K562 (cell line): ENCODE measurements at regions not wholly inside any gene's neighbourhood (a gene's known extent, or its start where the extent isn't known, plus 50 kb on each side); places are given as distances from the start of the nearest gene placed in this dataset.

Source experiments
- ATAC-seq: fragments of 200-7000 bp; cut with Tn5 transposase; 3 replicates; pipeline ENCODE4 v1.9.1; 2020; ENCODE audit warnings: moderate library complexity
- BruUV-seq: library from RNA; stranded (reverse); fragments of 400-500 nt; replicated peaks from 2 replicates; lab custom pipeline; 2021; lab: Mats Ljungman, UMichigan
- CTCF ChIA-PET: fragments of 300-600 bp; formaldehyde crosslinking; extraction: SDS; loops from one replicate; lab custom pipeline; 2021; ENCODE audit warnings: low intra/inter-chr PET ratio; lab: Yijun Ruan, JAX
- POLR2A ChIA-PET: fragments of 300-600, 350-650 bp; sonication (Branson Sonifier 250); formaldehyde crosslinking; extraction: SDS; loops from one replicate; lab custom pipeline; 2021; ENCODE audit warnings: antibody characterized with exemption, inconsistent platforms; lab: Yijun Ruan, JAX
- DNase-seq, 4 experiments: peaks; one replicate each; pipeline versions ENCODE4 v3.0.0 to v3.0.0-alpha.2; 2011 to 2018; ENCODE audit warnings: low spot score in 3 of 4, mixed read lengths in 3 of 4; ENCODE audit errors: extremely low read depth in 1 of 4
- FAIRE-seq: peaks from 2 replicates; lab custom pipeline; 2011; peaks lifted over from hg19 to GRCh38; lab: Jason Lieb, UNC
- H2AFZ ChIP-seq: 2 replicates; pipeline ENCODE4 v1.6.0; 2011; ENCODE audit warnings: low read depth, low read length, control low read depth, inconsistent platforms
- H3K27ac ChIP-seq: fragments of 200-600 bp; 3 replicates; pipeline ENCODE4 v1.8.0; 2011; ENCODE audit warnings: low read depth, mild to moderate bottlenecking, control low read depth, inconsistent platforms, low read length, moderate library complexity, mixed read lengths; ENCODE audit errors: extremely low read depth
- H3K27me3 ChIP-seq, 2 experiments: fragments of 300-600 bp in 1 of 2; 2 replicates in 1 of 2; 3 replicates in 1 of 2; pipeline versions ENCODE4 v1.6.0 to v1.8.0; 2011; ENCODE audit warnings: inconsistent platforms in 2 of 2, low read length in 2 of 2, mild to moderate bottlenecking in 1 of 2, mixed read lengths in 1 of 2, moderate library complexity in 1 of 2; ENCODE audit not compliant: control insufficient read depth in 2 of 2, insufficient read depth in 2 of 2
- H3K36me3 ChIP-seq: fragments of 300-600 bp; 3 replicates; pipeline ENCODE4 v1.8.0; 2011; ENCODE audit warnings: mild to moderate bottlenecking, low read length, inconsistent platforms; ENCODE audit not compliant: control insufficient read depth, insufficient read depth
- H3K4me1 ChIP-seq, 2 experiments: fragments of 200-600 bp in 1 of 2; replicated peaks in 1 of 2; 2 replicates in 1 of 2; 3 replicates in 1 of 2; pipeline versions ENCODE4 v1.5.1 to v1.8.0; 2011; ENCODE audit warnings: inconsistent platforms in 2 of 2, low read length in 2 of 2, mild to moderate bottlenecking in 1 of 2, mixed read lengths in 1 of 2, moderate library complexity in 1 of 2; ENCODE audit not compliant: control insufficient read depth in 2 of 2, insufficient read depth in 2 of 2
- H3K4me2 ChIP-seq: 2 replicates; pipeline ENCODE4 v1.6.1; 2011; ENCODE audit warnings: low read length, control low read depth, inconsistent platforms, mixed read lengths; ENCODE audit not compliant: insufficient read depth
- H3K4me3 ChIP-seq: fragments of 200-600 bp; sonication (generic), shearing (Covaris generic); 2 replicates; pipeline ENCODE4 v1.5.1; 2016; ENCODE audit warnings: control low read depth, inconsistent platforms
- H3K79me2 ChIP-seq: fragments of 200-600 bp; 3 replicates; pipeline ENCODE4 v1.8.0; 2011; ENCODE audit warnings: low read length, inconsistent platforms; ENCODE audit not compliant: control insufficient read depth, insufficient read depth
- H3K9ac ChIP-seq, 2 experiments: 2 replicates each; pipeline versions ENCODE4 v1.6.0 to v1.6.1; 2011; ENCODE audit warnings: low read depth in 2 of 2, low read length in 2 of 2, control low read depth in 1 of 2, inconsistent platforms in 1 of 2, mild to moderate bottlenecking in 1 of 2, mixed read lengths in 1 of 2; ENCODE audit not compliant: insufficient read depth in 1 of 2
- H3K9me1 ChIP-seq: one replicate; pipeline ENCODE4 v1.6.0; 2011; ENCODE audit warnings: inconsistent platforms, mild to moderate bottlenecking, low read length, moderate library complexity; ENCODE audit not compliant: control insufficient read depth, insufficient read depth
- H3K9me3 ChIP-seq: replicated peaks from 2 replicates; pipeline ENCODE4 v1.5.1; 2011; ENCODE audit warnings: low read depth, low read length, inconsistent platforms; ENCODE audit not compliant: control insufficient read depth, insufficient read depth
- H4K20me1 ChIP-seq: replicated peaks from 2 replicates; pipeline ENCODE4 v1.6.1; 2011; ENCODE audit warnings: low read length, inconsistent platforms, mixed read lengths; ENCODE audit not compliant: control insufficient read depth, insufficient read depth
- MAFK ChIP-seq: IDR thresholded peaks from 2 replicates; pipeline ENCODE4 v1.6.1; 2011; ENCODE audit warnings: low read length, improper control_type of control experiment
- MIER1 ChIP-seq: fragments of 450-650 bp; IDR thresholded peaks from 2 replicates; pipeline ENCODE4 v1.6.1; 2016; ENCODE audit warnings: antibody characterized with exemption, mild to moderate bottlenecking, low read depth
- POLR2AphosphoS5 ChIP-seq: IDR thresholded peaks from 2 replicates; pipeline ENCODE4 v1.6.1; 2011; ENCODE audit warnings: mild to moderate bottlenecking, low read depth, low read length, moderate library complexity; ENCODE audit not compliant: control insufficient read depth, insufficient read depth
- RBM39 ChIP-seq: fragments of 200-400 bp; formaldehyde crosslinking; optimal IDR thresholded peaks from 2 replicates; pipeline ENCODE3; 2018; ENCODE audit warnings: low read depth, low read length
- WGBS: fragments of 100-300 bp; shearing (Covaris generic); methylation state at CpG from one replicate; pipeline ENCODE4 v1.1.6; 2016; ENCODE audit warnings: low coverage, mixed read lengths; ENCODE audit not compliant: insufficient coverage; ENCODE audit errors: missing lambda C conversion rate; 5-methylcytosine and 5-hydroxymethylcytosine counted together
- in situ Hi-C: fragments of 300-500 bp; cut with MboI; formaldehyde crosslinking; loops from 4 replicates; pipeline ENCODE4 v1.15.0; 2018; ENCODE audit warnings: inconsistent platforms, mixed read lengths
- intact Hi-C: fragments of 100-400 bp; cut with micrococcal nuclease; formaldehyde crosslinking; loops from 2 replicates; pipeline ENCODE4 v1.14.2; 2022
- TF ChIP-seq, protein P1 (sequence below): sonication (generic); IDR thresholded peaks from 2 replicates; pipeline ENCODE4 v1.6.1; 2016
- TF ChIP-seq, protein P2 (sequence below): fragments of 250-450 bp; sonication (Bioruptor Pico); IDR thresholded peaks from 2 replicates; pipeline ENCODE4 v1.4.0; 2020; ENCODE audit warnings: borderline replicate concordance

DNA sequence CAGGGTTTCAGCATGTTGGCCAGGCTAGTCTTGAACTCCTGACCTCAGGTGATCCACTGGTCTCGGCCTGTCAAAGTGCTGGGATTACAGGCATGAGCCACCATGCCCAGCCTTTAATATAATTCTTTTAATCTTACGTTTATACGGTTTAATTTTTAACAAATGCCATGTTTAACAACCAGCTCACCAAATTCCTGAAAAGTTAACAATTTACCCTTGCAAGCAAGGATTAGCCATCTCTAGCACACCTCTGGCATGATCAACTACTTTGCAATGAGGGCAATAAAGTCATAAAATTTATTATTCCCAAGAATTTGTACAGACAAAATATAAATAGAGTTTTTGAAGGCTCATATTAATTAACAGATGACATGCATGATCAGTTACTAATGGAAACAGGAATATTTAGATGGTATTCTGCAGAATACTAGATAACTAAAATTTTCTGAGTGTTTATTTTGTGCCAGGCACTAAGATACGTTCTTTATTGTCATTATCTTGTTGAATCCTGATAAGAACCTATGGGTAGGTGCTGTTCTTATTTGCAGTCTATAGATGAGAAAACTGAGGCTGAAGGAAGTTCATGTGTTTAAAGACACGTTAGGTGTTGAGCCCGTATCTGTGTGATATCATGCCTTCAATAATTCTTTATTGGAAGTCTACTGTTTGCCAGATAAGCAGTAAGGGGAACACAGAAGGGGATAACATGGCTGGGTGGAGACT, 190.1 kb downstream of the CDCA7 start:
- ATAC-seq, result no peak
- in situ Hi-C loops (no loop called here), intact Hi-C loops (no loop called here)
- Histone ChIP-seq H3K4me1 (no peaks in the 10 kb centered on the region), H3K27me3 (peaks cover 0 to 5% of the 10 kb centered on the region in 2 experiments; a peak in 1 of 5 replicates), H3K27ac (no peak overlapping the region), H2AFZ (no peak overlapping the region), H3K4me3 (no peak overlapping the region), H3K9ac (no peak overlapping the region), H3K9me1 (no peaks in the 10 kb centered on the region), H3K9me3 (no peaks in the 10 kb centered on the region), H3K4me2 (no peak overlapping the region), H4K20me1 (no peaks in the 10 kb centered on the region), H3K79me2 (no peaks in the 10 kb centered on the region), H3K36me3 (no peaks in the 10 kb centered on the region)
- no peak for TF ChIP-seq MAFK
- no TSS peak for BruUV-seq
- CTCF ChIA-PET, result no interaction called here
- POLR2A ChIA-PET, result no interaction called here
- FAIRE-seq, result no peak
- DNase-seq, result no peak
- WGBS, result 0% methylated on average over 6 of the region's 6 CpGs

DNA sequence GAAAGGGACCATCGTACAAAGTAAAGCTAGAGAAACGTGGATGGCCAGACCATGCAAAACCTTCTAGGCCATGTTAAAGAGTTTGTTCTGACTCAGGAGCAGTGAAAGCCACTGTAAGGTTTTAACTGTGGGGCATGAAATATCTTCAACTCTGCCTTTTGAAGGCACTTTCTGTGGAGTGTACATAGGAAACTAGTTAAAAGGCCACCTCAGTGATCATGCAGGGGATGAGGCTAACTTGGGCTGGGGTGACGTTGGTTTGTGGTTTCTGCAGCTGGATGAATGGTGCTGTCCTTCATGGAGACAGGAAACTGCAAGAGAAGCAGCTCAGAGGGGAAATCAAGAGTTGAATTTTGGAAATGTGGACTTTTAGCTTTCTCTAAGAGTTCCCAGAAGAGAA, 190.7 kb downstream of the CDCA7 start:
- ATAC-seq, result no peak
- H3K27ac ChIP-seq, result no peak overlapping the region
- CTCF ChIA-PET, result no interaction called here
- H3K4me2 ChIP-seq, result no peak overlapping the region
- 0% methylated on average over 3 of the region's 3 CpGs for WGBS
- no peak overlapping the region for H3K4me3 ChIP-seq
- H4K20me1 ChIP-seq, result no peaks in the 10 kb centered on the region
- H3K9me1 ChIP-seq, result no peaks in the 10 kb centered on the region
- no peaks in the 10 kb centered on the region for H3K9me3 ChIP-seq
- no peaks in the 10 kb centered on the region for H3K79me2 ChIP-seq
- H3K27me3 ChIP-seq, result peaks cover 0 to 5% of the 10 kb centered on the region in 2 experiments; a peak in 1 of 5 replicates
- no peak overlapping the region for H3K9ac ChIP-seq
- no peaks in the 10 kb centered on the region for H3K4me1 ChIP-seq
- TF ChIP-seq, protein P1, sequence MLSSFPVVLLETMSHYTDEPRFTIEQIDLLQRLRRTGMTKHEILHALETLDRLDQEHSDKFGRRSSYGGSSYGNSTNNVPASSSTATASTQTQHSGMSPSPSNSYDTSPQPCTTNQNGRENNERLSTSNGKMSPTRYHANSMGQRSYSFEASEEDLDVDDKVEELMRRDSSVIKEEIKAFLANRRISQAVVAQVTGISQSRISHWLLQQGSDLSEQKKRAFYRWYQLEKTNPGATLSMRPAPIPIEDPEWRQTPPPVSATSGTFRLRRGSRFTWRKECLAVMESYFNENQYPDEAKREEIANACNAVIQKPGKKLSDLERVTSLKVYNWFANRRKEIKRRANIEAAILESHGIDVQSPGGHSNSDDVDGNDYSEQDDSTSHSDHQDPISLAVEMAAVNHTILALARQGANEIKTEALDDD, result 0 out of 2 replicates have a peak, but pooled peaks have one; percentile 39
- TF ChIP-seq POLR2AphosphoS5, result no peak
- TF ChIP-seq, protein P2, sequence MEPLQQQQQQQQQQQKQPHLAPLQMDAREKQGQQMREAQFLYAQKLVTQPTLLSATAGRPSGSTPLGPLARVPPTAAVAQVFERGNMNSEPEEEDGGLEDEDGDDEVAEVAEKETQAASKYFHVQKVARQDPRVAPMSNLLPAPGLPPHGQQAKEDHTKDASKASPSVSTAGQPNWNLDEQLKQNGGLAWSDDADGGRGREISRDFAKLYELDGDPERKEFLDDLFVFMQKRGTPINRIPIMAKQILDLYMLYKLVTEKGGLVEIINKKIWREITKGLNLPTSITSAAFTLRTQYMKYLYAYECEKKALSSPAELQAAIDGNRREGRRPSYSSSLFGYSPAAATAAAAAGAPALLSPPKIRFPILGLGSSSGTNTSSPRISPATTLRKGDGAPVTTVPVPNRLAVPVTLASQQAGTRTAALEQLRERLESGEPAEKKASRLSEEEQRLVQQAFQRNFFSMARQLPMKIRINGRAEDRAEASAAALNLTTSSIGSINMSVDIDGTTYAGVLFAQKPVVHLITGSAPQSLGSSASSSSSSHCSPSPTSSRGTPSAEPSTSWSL (CRISPR knock-in tag), result no peak
- TF ChIP-seq MIER1, result no peak
- no peak for TF ChIP-seq RBM39
- TF ChIP-seq, all 486 proteins: peak for 1
- no peak for DNase-seq
- in situ Hi-C loops (no loop called here), intact Hi-C loops (no loop called here)
- no TSS peak for BruUV-seq
- POLR2A ChIA-PET, result no interaction called here
- H3K36me3 ChIP-seq, result no peaks in the 10 kb centered on the region
- FAIRE-seq, result no peak
- H2AFZ ChIP-seq, result no peak overlapping the region
